NCI-H1417 (cell line): ENCODE measurements at regions not wholly inside any gene's neighbourhood (a gene's known extent, or its start where the extent isn't known, plus 50 kb on each side); places are given as distances from the start of the nearest gene placed in this dataset.
"Not testable (repeated sequence)": the region's sequence is repeated elsewhere in the genome, so short reads cannot be mapped to it uniquely, and the experiment has no call there.

Experiments used
- DNase-seq, 3 experiments: peaks; one replicate each; lab custom pipeline; 2025; lab: John Stamatoyannopoulos, UW

DNA sequence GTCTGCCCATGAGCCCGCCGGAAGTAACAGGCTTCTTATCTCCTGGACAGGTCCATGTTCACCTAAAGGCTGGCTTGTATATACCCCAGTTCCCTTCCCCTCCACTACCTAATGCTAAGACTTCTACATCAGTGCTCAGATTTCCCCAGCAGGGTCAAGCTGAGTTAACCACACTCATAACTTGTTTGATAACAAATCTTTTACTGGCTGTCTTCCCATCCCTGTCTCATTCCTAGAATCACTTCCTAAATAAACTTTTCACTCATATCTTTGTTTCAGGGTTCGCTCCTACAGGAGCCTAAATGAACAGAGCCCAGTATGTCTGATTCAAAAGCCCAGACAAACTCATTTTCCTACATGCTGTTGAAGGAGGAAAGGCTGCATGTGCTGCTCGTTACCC, 94.0 kb upstream of the SOX11 start:
- DNase-seq = no peak

GRCh38 chr2:5609201-5609600, 83.0 kb upstream of the SOX11 start:
- no peak for DNase-seq

DNA sequence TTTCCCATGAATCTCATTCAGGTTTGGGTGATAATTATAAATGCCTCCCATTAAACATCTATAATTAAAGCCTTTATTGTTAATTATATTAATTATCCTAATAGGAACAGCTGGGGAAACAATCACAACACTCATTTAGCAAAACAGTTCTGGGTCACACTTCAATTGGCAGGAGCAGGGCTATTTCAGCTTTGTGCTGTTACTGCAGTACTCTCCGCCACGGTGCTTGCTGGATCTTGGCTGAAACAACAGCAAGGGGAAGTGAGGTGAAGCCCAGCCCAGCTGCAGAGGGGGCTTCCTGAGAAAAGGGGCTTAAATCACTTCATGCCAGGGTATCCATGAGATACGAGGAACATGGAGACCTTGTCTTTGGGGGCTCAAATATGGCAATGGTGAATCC, 79.5 kb upstream of the SOX11 start:
- DNase-seq = no peak

DNA sequence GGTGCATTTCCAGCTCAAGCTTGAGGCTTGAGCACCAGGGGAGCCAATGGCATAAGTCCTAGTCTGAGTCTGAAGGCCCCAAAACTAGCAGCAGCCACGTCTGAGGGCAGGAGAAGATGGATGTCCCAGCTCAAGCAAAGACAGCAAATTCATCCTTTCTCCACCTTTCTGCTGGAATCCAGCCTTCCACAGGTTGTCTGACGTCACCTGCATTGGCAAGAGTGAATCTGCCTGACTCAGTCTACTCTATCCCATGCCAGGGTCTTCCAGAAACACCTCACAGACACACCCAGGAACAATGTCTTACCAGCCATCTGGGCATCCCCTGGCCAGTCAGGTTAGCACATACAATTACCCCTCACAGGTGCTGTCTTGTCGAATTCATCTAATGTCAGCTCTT, 76.2 kb upstream of the SOX11 start:
- DNase-seq = no peak

GRCh38 chr2:5617358-5617757, 74.8 kb upstream of the SOX11 start:
- no peak for DNase-seq

GRCh38 chr2:5617796-5618195, 74.4 kb upstream of the SOX11 start:
- DNase-seq = no peak

GRCh38 chr2:5618271-5618670, 73.9 kb upstream of the SOX11 start:
- no peak for DNase-seq

GRCh38 chr2:5625556-5626065, 66.6 kb upstream of the SOX11 start:
- DNase-seq = not testable (repeated sequence)

DNA sequence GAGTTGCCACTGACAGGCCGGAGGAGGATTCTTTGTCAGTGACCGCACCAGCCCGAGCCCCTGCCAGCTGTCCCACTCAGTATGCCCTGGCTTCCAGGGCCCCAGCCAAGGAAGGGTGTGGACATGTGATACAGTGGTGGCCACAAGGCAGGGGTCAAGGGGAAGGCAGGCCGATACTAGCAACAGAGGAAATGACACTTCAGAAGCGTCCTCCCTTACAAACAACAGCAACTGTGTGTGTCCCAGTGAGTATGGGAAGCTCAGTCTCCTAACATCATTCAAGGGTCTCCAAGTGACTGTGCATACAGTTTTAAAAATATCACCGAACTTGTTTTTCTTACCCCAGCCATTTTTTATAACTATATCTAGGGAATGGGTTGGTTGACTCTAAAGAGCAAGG, 63.7 kb upstream of the SOX11 start:
- not testable (repeated sequence) for DNase-seq

DNA sequence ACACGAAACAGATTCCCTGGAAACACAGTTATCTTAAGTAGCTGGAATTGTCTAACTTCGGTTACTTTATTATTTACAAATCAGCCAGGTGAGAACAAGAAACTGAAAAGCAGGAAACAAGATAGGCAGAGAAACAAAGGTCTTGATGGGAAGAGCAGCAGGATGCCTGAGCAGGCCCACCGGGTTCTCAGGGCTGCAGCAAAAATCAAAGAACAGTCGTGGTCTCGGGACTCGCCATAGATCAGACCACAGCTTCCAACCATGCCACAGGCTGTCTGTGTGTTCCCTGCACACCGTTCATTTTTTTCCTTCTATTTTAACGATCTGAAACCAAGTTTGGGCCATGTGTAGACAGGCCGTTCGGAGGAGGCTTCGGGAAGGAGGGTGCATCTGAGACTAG, 62.7 kb upstream of the SOX11 start:
- DNase-seq = not testable (repeated sequence)

DNA sequence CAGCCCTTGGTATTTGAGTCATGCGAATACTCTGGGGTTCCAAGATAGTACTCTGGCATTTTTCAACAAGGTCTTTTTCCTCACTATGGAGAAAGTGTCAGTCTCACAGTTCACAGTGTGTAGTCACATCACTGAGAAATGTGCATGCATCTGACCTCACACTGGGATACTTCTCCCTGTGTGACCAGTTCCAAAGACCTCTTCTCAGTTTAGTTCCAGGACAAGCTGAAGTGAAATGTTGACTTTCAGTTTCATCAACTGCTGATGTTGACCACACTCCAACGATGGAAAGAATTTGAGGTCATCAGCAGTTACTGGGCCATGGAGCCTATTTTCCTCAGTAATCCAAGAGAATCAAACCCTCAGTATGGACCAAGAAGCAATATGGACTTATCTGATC, 55.1 kb upstream of the SOX11 start:
- not testable (repeated sequence) for DNase-seq
